ENCODE measurements at regions not wholly inside any gene's neighbourhood (a gene's known extent, or its start where the extent isn't known, plus 50 kb on each side); places are given as distances from the start of the nearest gene placed in this dataset.

GRCh38 chr13:72448082-72448481 lies 279.3 kb downstream of the MZT1 start:
- no peak for DNase-seq
- Histone ChIP-seq H3K27ac (no peak overlapping the region), H3K4me1 (no peaks in the 10 kb centered on the region), H3K27me3 (no peaks in the 10 kb centered on the region), H3K9me3 (peaks cover 0 to 4% (median 0%) of the 10 kb centered on the region in 4 donors), H3K4me3 (no peak overlapping the region), H3K36me3 (no peaks in the 10 kb centered on the region)
- intact Hi-C loops (cut with DNase I), result no loop called here
- no peak for TF ChIP-seq POLR2AphosphoS5 (IDR thresholded peaks at IDR 0.05)
- no peak for TF ChIP-seq EP300 (IDR thresholded peaks at IDR 0.05)
- TF ChIP-seq POLR2A (IDR thresholded peaks at IDR 0.05), result no peak
- no peak for TF ChIP-seq CTCF (IDR thresholded peaks at IDR 0.05)
- 82 to 86% methylated on average over 1 of the region's 1 CpG for WGBS, 2 donors

- TF ChIP-seq EP300 (IDR thresholded peaks at IDR 0.05) (no peak), POLR2A (IDR thresholded peaks at IDR 0.05) (no peak), CTCF (IDR thresholded peaks at IDR 0.05) (no peak), POLR2AphosphoS5 (IDR thresholded peaks at IDR 0.05) (no peak)
- H3K27me3 ChIP-seq, result no peaks in the 10 kb centered on the region
- 83 to 84% methylated on average over 1 of the region's 1 CpG for WGBS, 2 donors
These were observed 282.4 kb downstream of the MZT1 start for GRCh38 chr13:72444999-72445398.

GRCh38 chr13:72437458-72437857 lies 290.0 kb downstream of the MZT1 start:
- no peak for DNase-seq
- Histone ChIP-seq H3K36me3 (no peaks in the 10 kb centered on the region), H3K27me3 (no peaks in the 10 kb centered on the region), H3K9me3 (no peaks in the 10 kb centered on the region), H3K27ac (no peak overlapping the region), H3K4me3 (no peak overlapping the region), H3K4me1 (peaks cover 0 to 3% (median 0%) of the 10 kb centered on the region in 4 donors)
- intact Hi-C loops (cut with DNase I), result no loop called here
- TF ChIP-seq EP300 (IDR thresholded peaks at IDR 0.05), result no peak
- 45 to 52% methylated on average over 1 of the region's 1 CpG for WGBS, 2 donors

More at GRCh38 chr13:72444999-72445398, 282.4 kb downstream of the MZT1 start:
- H3K4me3 ChIP-seq, result no peak overlapping the region
- peaks cover 0 to 4% (median 0%) of the 10 kb centered on the region in 4 donors for H3K9me3 ChIP-seq
- no peaks in the 10 kb centered on the region for H3K4me1 ChIP-seq
- no peak for DNase-seq
- intact Hi-C loops (cut with DNase I), result no loop called here
- no peaks in the 10 kb centered on the region for H3K36me3 ChIP-seq
- no peak overlapping the region for H3K27ac ChIP-seq

DNA sequence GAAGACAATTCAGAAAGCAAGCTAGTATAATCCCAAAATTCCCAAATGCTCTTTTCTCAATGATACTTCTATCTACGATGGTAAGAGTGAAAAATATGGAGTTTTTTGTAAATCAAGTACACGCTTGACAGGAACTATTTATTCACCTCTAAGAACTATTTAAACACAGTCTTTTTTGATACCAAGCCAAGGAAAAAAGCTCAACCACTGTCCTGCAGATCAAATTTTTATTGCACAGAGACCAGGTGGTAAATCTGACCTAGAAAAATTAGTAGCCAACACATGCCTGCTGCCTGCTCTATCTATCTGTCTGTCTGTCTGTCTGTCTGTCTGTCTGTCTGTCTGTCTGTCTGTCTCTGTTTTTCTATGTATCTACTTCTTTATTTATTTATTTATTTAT lies 292.2 kb downstream of the MZT1 start:
- H3K4me1 ChIP-seq, result peaks cover 0 to 3% (median 0%) of the 10 kb centered on the region in 4 donors
- H3K27me3 ChIP-seq, result no peaks in the 10 kb centered on the region
- WGBS, 2 donors, result 74 to 87% methylated on average over 2 of the region's 2 CpGs
- no peaks in the 10 kb centered on the region for H3K9me3 ChIP-seq
- no peak overlapping the region for H3K27ac ChIP-seq
- H3K36me3 ChIP-seq, result no peaks in the 10 kb centered on the region
- TF ChIP-seq POLR2AphosphoS5 (IDR thresholded peaks at IDR 0.05), result no peak
- no peak for TF ChIP-seq CTCF (IDR thresholded peaks at IDR 0.05)
- TF ChIP-seq POLR2A (IDR thresholded peaks at IDR 0.05), result no peak
- TF ChIP-seq EP300 (IDR thresholded peaks at IDR 0.05), result no peak
- intact Hi-C loops (cut with DNase I), result no loop called here
- no peak for DNase-seq
- H3K4me3 ChIP-seq, result no peak overlapping the region

- 74 to 85% methylated on average over 3 of the region's 3 CpGs for WGBS, 2 donors
- intact Hi-C loops (cut with DNase I), result no loop called here
- Histone ChIP-seq H3K36me3 (no peaks in the 10 kb centered on the region), H3K9me3 (no peaks in the 10 kb centered on the region), H3K27ac (no peak overlapping the region), H3K27me3 (no peaks in the 10 kb centered on the region), H3K4me3 (no peak overlapping the region), H3K4me1 (peaks cover 0 to 3% (median 0%) of the 10 kb centered on the region in 4 donors)
- no peak for DNase-seq
- TF ChIP-seq EP300 (IDR thresholded peaks at IDR 0.05) (no peak), CTCF (IDR thresholded peaks at IDR 0.05) (no peak), POLR2AphosphoS5 (IDR thresholded peaks at IDR 0.05) (no peak), POLR2A (IDR thresholded peaks at IDR 0.05) (no peak)
These were observed 295.3 kb downstream of the MZT1 start for GRCh38 chr13:72431981-72432682.

Data from sigmoid colon (tissue), 6 donors.